ENCODE measurements at regions not wholly inside any gene's neighbourhood (a gene's known extent, or its start where the extent isn't known, plus 50 kb on each side); places are given as distances from the start of the nearest gene placed in this dataset.
"Not testable (repeated sequence)": the region's sequence is repeated elsewhere in the genome, so short reads cannot be mapped to it uniquely, and the experiment has no call there.

- ChIA-PET CTCF (no interaction called here), POLR2A (interaction anchor here (0.6 kb wide), 1 partner anchor 173 kb away, joined by 4 read pairs; no protein-coding TSS in a partner anchor)
Measured at GRCh38 chr12:27133022-27133590, 50.7 kb upstream of the C12orf71 start.

GRCh38 chr12:27140478-27140969, 58.1 kb upstream of the C12orf71 start:
- ChIA-PET POLR2A (interaction anchor here (0.7 kb wide), 1 partner anchor 40 kb away, joined by 5 read pairs; no protein-coding TSS in a partner anchor), CTCF (interaction anchor here (0.6 to 0.7 kb wide), 2 partner anchors 23 to 80 kb away, joined by 3 to 4 read pairs; no protein-coding TSS in a partner anchor)

DNA sequence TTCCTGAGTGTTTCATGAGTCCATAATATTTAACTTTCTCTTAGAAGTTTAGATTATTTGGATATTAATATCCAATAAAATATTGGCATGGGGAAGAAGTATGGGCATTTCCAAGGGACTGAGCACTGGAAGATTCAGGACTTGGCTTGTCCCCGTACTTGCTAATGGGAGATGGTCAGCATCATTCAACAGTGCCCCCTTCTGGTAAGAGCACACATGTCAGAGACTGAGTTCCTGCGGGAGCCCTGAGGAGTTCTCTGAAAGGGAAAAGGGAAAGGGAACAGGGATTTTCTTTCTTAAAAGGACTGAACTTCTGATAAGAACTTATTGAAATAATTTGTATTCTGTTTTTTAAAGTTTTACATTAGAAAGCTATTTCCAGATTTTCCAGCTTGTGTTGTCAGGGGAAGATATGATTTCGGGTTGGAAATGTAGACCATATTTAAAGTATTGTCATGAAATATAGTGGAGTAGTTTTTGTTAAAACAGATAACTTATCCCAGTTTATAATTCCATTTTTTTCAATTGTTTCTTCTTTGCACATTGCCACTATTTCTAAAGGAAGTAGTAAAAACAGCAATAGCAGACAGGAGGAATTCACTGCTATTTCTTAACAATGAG, 59.8 kb upstream of the C12orf71 start:
- POLR2A ChIA-PET, result no interaction called here
- CTCF ChIA-PET, result no interaction called here

DNA sequence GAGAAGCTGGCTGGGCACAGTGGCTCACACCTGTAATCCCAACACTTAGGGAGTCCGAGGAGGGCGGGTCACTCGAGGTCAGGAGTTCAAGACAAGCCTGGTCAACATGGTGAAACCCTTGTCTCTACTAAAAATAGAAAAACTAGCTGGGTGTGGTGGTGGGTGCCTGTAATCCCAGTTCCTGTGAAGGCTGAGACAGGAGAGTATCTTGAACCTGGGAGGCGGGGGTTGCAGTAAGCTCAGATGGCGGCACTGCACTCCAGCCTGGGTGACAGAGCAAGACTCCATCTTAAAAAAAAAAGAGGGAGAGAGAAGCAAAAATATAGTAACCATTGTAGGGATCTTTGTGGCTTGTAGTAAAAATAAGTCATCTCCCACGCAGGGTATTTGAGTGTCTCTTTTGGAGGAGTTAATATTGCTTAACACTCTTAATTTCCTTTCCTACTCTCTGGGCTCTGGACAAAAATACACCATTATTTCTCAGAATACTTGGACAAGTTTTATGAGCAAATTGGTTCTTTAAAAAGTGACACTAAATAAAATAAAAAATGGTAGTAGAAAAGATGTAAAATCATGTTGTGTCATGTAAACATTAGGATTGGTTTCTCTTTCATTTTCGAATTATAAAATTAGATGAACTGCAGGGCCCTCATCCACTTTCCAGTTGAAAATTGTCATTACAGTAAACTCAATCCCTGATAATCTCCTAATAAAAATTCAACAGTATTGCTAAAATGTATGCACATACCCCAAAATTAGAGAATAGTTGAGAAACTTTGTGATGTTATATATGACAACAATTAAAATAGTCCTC, 61.1 kb upstream of the C12orf71 start:
- CTCF ChIA-PET, result no interaction called here
- POLR2A ChIA-PET, result no interaction called here

GRCh38 chr12:27145725-27146124, 63.3 kb upstream of the C12orf71 start:
- CTCF ChIA-PET, POLR2A ChIA-PET: not testable (repeated sequence)

DNA sequence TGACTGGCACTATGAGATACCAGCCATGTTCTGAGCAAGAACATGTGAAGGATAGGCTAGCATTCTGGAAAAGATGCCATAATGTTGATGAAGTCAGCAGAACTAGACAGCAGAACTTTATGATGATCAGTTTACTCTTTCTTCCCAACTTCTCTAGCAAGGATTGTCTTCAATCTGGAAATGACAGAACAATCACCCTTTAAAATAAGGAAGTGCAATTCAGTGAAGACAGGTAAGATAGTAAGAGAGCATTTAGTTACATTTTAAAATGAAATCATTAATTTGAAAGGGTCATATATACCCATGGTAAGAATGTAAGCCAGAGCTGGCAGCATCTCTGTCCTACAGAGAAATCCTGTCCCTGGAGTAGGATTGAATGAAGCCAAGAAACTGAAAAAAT, 66.0 kb upstream of the C12orf71 start:
- CTCF ChIA-PET, result interaction anchor here (1.5 kb wide), 1 partner anchor 122 kb away, joined by 3 read pairs; no protein-coding TSS in a partner anchor
- POLR2A ChIA-PET, result no interaction called here

- POLR2A ChIA-PET, result no interaction called here
- CTCF ChIA-PET, result interaction anchor here (1.5 kb wide), 1 partner anchor 122 kb away, joined by 3 read pairs; no protein-coding TSS in a partner anchor
Measured at GRCh38 chr12:27148791-27149190, 66.4 kb upstream of the C12orf71 start.

GRCh38 chr12:27151479-27151878, 69.1 kb upstream of the C12orf71 start:
- ChIA-PET POLR2A (interaction anchor here (0.5 kb wide), 1 partner anchor 103 kb away, joined by 3 read pairs; no protein-coding TSS in a partner anchor), CTCF (no interaction called here)

DNA sequence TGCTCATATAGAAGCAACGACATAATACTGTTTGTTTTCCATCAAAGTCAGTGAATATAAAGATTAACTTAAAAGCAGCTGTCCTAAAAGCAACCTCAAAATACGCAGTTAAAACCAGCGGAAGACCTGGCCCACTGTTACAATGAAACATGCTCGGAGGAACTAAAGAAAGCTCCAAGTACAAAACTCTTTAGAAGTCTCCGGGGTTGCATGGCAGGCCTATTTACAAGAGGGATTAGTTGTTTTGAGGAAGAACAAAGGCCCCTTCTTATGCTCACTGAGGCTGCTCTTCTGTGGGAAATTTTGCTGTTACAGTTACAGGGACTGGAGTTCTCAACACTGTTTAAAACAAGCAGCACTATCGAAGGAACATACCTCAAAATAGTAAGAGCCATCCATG, 75.9 kb upstream of the C12orf71 start:
- POLR2A ChIA-PET, result no interaction called here

DNA sequence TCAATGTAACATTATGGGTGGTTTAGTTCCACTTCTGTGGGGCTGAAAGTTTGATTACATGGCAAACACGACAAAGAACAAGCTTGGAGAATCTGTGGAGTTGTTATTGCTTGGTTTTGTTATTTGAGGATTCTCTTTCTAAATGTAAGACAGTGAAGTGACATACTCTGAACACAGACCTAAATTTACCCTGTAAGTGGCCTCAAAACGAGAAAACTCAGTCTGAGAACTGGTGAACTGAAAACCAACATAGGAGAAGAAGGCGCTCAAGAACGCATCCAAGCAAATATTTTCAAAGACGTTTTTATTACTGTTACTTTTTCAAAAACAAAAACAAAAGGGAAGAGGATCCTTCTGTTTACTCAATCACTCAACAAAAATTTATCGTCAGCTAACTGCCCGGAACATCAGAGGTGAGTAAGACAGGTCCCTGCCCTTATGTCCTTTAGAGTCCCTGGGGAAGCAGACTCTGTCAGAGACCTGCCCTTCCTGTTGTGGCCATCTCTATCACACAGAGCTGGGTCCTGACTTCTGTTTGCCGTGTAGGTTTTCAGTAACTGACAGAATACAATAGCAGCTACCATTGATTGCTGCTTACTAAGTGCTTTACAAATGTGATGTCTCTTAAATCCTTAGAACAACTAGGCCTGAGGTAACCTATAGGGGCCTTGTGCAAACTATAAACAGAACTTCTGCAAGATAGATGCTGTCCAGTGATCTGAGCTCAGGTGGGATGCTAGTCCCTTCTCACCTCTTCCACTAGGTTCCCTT, 79.3 kb upstream of the C12orf71 start:
- CTCF ChIA-PET, result no interaction called here
- POLR2A ChIA-PET, result no interaction called here

More for the DNA sequence above, 75.9 kb upstream of the C12orf71 start:
- CTCF ChIA-PET, result no interaction called here

GRCh38 chr12:27162229-27162537, 79.8 kb upstream of the C12orf71 start:
- CTCF ChIA-PET, result no interaction called here

DNA sequence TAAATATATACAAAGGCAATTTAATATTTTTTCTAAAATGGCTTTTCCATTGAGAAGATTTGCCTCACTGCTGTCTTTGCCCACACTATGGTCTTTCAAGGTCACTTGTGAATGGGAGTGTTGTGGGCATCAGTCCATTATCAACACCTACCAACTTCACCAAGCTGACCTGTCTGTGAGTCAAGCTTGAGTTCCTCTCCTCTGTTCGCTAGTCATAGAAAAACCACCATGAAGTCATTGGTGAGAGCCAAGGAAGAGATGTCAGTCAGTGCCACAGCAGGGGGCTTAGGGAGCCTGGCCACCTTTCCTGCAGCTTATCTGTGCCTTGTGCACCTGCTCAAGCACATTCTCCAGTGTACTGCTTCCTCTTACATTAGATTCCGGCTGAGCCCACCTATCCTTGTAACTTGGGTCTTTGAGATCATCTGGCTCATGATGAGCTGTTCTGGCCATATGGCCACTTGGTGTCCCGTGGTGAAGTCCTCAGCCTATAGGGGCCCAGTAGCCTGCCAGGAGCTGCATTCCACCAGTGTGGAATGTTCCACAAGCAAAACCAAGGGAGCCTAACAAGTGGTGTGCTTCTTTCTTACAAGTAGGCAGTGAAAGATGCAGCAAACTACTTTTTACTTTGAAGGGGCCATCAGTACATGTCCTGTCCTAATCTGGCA, 80.8 kb upstream of the C12orf71 start:
- ChIA-PET POLR2A (no interaction called here), CTCF (interaction anchor here (0.6 kb wide), 1 partner anchor 23 kb away, joined by 3 read pairs; no protein-coding TSS in a partner anchor)

More at GRCh38 chr12:27162229-27162537, 79.8 kb upstream of the C12orf71 start:
- POLR2A ChIA-PET, result no interaction called here

GRCh38 chr12:27163894-27164293, 80.2 kb upstream of the STK38L start:
- ChIA-PET CTCF (interaction anchor here (0.6 kb wide), 1 partner anchor 24 kb away, joined by 3 read pairs; no protein-coding TSS in a partner anchor), POLR2A (no interaction called here)

DNA sequence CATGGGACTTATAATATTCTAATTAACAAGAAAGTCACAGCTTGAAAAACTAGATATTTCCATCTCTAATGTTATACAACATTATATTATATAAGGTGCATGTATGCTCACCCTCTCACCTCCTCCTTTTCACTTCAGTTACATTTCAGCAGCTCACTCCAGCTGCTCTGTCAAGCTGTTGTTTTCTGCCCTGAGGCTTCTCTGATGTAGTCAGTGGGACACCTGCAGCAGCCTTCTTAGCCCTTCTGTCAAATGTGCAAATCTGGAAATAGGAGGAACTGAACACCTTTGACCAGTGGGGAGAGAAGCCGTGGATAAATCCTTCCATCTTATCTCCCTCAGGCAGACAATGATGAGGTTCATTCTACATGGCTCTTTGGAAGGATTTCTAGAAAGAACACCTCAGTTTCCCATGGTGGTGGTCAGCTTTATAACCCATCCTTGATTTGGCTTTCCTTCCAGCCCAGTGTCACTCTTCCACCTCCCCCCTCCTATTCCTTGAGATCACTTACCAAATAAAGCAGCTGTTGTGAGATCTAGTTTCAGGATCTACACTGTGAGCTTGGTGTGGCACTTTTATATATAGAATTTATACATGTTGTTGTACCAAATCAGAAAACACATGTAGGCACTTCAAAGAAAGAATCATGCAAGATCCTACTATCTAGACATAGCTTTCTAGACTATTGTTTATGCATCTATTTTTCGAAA, 79.6 kb upstream of the STK38L start:
- CTCF ChIA-PET, result no interaction called here

GRCh38 chr12:27165958-27166357, 78.1 kb upstream of the STK38L start:
- POLR2A ChIA-PET, CTCF ChIA-PET: not testable (repeated sequence)

More for the DNA sequence above, 79.6 kb upstream of the STK38L start:
- POLR2A ChIA-PET, result no interaction called here

GRCh38 chr12:27171494-27171893, 72.6 kb upstream of the STK38L start:
- CTCF ChIA-PET, POLR2A ChIA-PET: not testable (repeated sequence)

- ChIA-PET POLR2A (interaction anchor here (0.9 kb wide), 1 partner anchor 44 kb away, joined by 3 read pairs; no protein-coding TSS in a partner anchor), CTCF (no interaction called here)
Measured at GRCh38 chr12:27176765-27177164, 67.3 kb upstream of the STK38L start.

DNA sequence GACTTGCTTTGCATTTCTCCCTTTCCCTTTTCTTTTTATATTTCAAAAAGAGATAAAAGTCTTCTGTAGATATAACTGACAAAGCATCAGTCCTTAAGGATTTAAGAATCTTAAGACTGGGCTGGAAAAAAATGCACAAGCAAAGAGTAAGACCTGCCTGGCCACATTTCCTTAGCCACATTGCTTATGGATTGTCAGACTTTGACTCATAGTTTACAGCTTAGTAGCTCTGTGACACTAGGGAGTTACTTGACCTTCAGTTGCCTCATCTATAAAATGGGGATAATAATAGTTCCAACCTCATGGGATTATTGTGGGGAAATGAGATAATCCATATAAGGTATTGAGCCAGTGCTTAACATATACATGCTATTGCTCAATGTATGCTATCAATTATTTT, 66.4 kb upstream of the STK38L start:
- POLR2A ChIA-PET, result no interaction called here

GRCh38 chr12:27178255-27178654, 65.8 kb upstream of the STK38L start:
- CTCF ChIA-PET, result interaction anchor here (1.3 to 1.6 kb wide), 2 partner anchors 30 to 65 kb away, joined by 3 read pairs; no protein-coding TSS in a partner anchor
- POLR2A ChIA-PET, result no interaction called here

More for the DNA sequence above, 66.4 kb upstream of the STK38L start:
- CTCF ChIA-PET, result no interaction called here

Data from activated CD8-positive, alpha-beta memory T cell treated with anti-CD3 and anti-CD28 coated beads for 36 hours (primary cell).